ENCODE measurements at regions not wholly inside any gene's neighbourhood (a gene's known extent, or its start where the extent isn't known, plus 50 kb on each side); places are given as distances from the start of the nearest gene placed in this dataset.
"Not testable (repeated sequence)": the region's sequence is repeated elsewhere in the genome, so short reads cannot be mapped to it uniquely, and the experiment has no call there.

GRCh38 chr5:143588121-143588520 lies 184.6 kb upstream of the NR3C1 start:
- TF ChIP-seq CTCF, POLR2A, POLR2AphosphoS5 (IDR thresholded peaks at IDR 0.05): not testable (repeated sequence)

All from sigmoid colon (tissue), 4 donors.